Naive thymus-derived CD4-positive, alpha-beta T cell (primary cell): ENCODE measurements at regions not wholly inside any gene's neighbourhood (a gene's known extent, or its start where the extent isn't known, plus 50 kb on each side); places are given as distances from the start of the nearest gene placed in this dataset.

Experiments
- ATAC-seq: fragments of 150-1000 bp; cut with Tn5 transposase; 2 replicates; pipeline ENCODE4 v1.10.0; 2021; ENCODE audit warnings: mild to moderate bottlenecking, moderate library complexity
- CTCF ChIA-PET: fragments of 350-600 bp; sonication (Branson Sonifier 250); formaldehyde crosslinking; loops from one replicate; lab custom pipeline; 2021; ENCODE audit warnings: antibody characterized with exemption; lab: Charles Lee
- POLR2A ChIA-PET: fragments of 350-600 bp; sonication (Branson Sonifier 250); formaldehyde crosslinking; loops from one replicate; lab custom pipeline; 2021; ENCODE audit warnings: antibody characterized with exemption, inconsistent platforms; lab: Charles Lee
- DNase-seq, 9 donors: peaks; one replicate each; pipeline versions ENCODE4 v3.0.0 to v3.0.0-alpha.2; 2020 to 2022; ENCODE audit warnings: mixed read lengths in 1 of 9
- H3K27ac ChIP-seq: one replicate; pipeline ENCODE4 v1.7.0; 2013; ENCODE audit warnings: mild to moderate bottlenecking, low read depth, low read length, moderate library complexity
- H3K27me3 ChIP-seq, 2 donors: one replicate each; pipeline ENCODE4 v1.7.0; 2013; ENCODE audit warnings: low read length in 2 of 2, mild to moderate bottlenecking in 2 of 2, moderate library complexity in 2 of 2; ENCODE audit not compliant: control insufficient read depth in 2 of 2, insufficient read depth in 2 of 2
- H3K36me3 ChIP-seq, 3 experiments: 1 replicate in 2 of 3; 2 replicates in 1 of 3; pipeline ENCODE4 v1.7.0; 2013; ENCODE audit warnings: low read length in 3 of 3, mild to moderate bottlenecking in 3 of 3, moderate library complexity in 1 of 3; ENCODE audit not compliant: insufficient read depth in 3 of 3, control insufficient read depth in 2 of 3
- H3K4me1 ChIP-seq, 2 donors: one replicate each; pipeline ENCODE4 v1.7.0; 2013; ENCODE audit warnings: low read length in 2 of 2, mild to moderate bottlenecking in 2 of 2, moderate library complexity in 1 of 2; ENCODE audit not compliant: control insufficient read depth in 2 of 2, insufficient read depth in 2 of 2
- H3K4me3 ChIP-seq: 2 replicates; pipeline ENCODE4 v1.7.0; 2013; ENCODE audit warnings: mild to moderate bottlenecking, low read length
- H3K9me3 ChIP-seq, 3 experiments: 1 replicate in 2 of 3; 2 replicates in 1 of 3; pipeline ENCODE4 v1.7.0; 2013; ENCODE audit warnings: low read length in 3 of 3; ENCODE audit not compliant: control insufficient read depth in 2 of 3
- H3K27ac Mint-ChIP-seq, 9 donors: one replicate each; pipeline ENCODE4 v1.8.0; 2020 to 2022; ENCODE audit warnings: mixed read lengths in 9 of 9, mild to moderate bottlenecking in 8 of 9, moderate library complexity in 5 of 9, inconsistent platforms in 2 of 9
- H3K27me3 Mint-ChIP-seq, 5 donors: one replicate each; pipeline ENCODE4 v1.8.0; 2021 to 2022; ENCODE audit warnings: mixed read lengths in 5 of 5, mild to moderate bottlenecking in 1 of 5
- H3K36me3 Mint-ChIP-seq, 5 donors: one replicate each; pipeline ENCODE4 v1.8.0; 2020 to 2022; ENCODE audit warnings: mixed read lengths in 5 of 5, mild to moderate bottlenecking in 3 of 5, inconsistent platforms in 1 of 5
- H3K4me1 Mint-ChIP-seq, 7 donors: one replicate each; pipeline ENCODE4 v1.8.0; 2020 to 2022; ENCODE audit warnings: mixed read lengths in 7 of 7, mild to moderate bottlenecking in 3 of 7, inconsistent platforms in 1 of 7
- H3K4me3 Mint-ChIP-seq, 10 donors: one replicate each; pipeline ENCODE4 v1.8.0; 2020 to 2022; ENCODE audit warnings: mild to moderate bottlenecking in 10 of 10, mixed read lengths in 10 of 10, moderate library complexity in 6 of 10, inconsistent platforms in 2 of 10
- H3K9me3 Mint-ChIP-seq, 11 donors: one replicate each; pipeline ENCODE4 v1.8.0; 2020 to 2022; ENCODE audit warnings: mixed read lengths in 11 of 11, mild to moderate bottlenecking in 4 of 11, inconsistent platforms in 1 of 11, moderate library complexity in 1 of 11
- intact Hi-C, 2 donors: fragments of 100-400 bp; cut with micrococcal nuclease; formaldehyde crosslinking; loops; one replicate each; pipeline ENCODE4 v1.15.1; 2023

- Mint-ChIP-seq H3K9me3 (peaks cover 0 to 9% (median 6%) of the 10 kb centered on the region in 11 donors), H3K27me3 (no peaks in the 10 kb centered on the region), H3K36me3 (peaks cover 0 to 7% (median 0%) of the 10 kb centered on the region in 5 donors), H3K27ac (no peak overlapping the region), H3K4me1 (no peaks in the 10 kb centered on the region), H3K4me3 (no peak overlapping the region)
- ChIA-PET CTCF (no interaction called here), POLR2A (no interaction called here)
- Histone ChIP-seq H3K27ac (no peak overlapping the region), H3K27me3 (no peaks in the 10 kb centered on the region), H3K9me3 (no peaks in the 10 kb centered on the region), H3K36me3 (no peaks in the 10 kb centered on the region), H3K4me1 (no peaks in the 10 kb centered on the region), H3K4me3 (no peak overlapping the region)
- ATAC-seq (no peak), DNase-seq (no peak)
- intact Hi-C loops, result no loop called here
Observed at GRCh38 chr7:153002115-153002514, 242.6 kb downstream of the ACTR3B start.

DNA sequence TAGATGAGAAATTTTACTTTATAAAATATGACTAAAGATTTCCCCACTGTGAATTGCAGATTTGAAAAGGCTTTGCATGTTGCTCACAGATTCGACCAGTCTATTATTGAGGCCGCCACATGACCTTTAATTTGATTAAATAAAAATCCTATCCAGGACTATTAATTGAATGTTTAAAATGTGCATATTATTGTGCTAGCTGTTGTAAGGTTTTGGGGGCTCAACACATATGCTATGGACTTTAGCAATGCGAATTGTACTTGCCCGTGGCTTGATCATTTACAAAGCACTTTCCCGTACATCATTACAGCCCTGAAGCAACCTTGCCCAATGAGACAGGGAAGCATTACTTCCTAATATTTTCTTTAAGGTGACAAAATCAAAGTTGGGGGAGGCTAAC, 243.0 kb downstream of the ACTR3B start:
- no peaks in the 10 kb centered on the region for H3K9me3 ChIP-seq
- no peak overlapping the region for H3K4me3 ChIP-seq
- Mint-ChIP-seq H3K27me3 (no peaks in the 10 kb centered on the region), H3K9me3 (peaks cover 0 to 9% (median 6%) of the 10 kb centered on the region in 11 donors), H3K4me1 (no peaks in the 10 kb centered on the region), H3K27ac (no peak overlapping the region), H3K4me3 (no peak overlapping the region), H3K36me3 (peaks cover 0 to 7% (median 0%) of the 10 kb centered on the region in 5 donors)
- intact Hi-C loops, result no loop called here
- H3K27me3 ChIP-seq, result no peaks in the 10 kb centered on the region
- ATAC-seq, result no peak
- no peak overlapping the region for H3K27ac ChIP-seq
- ChIA-PET CTCF (no interaction called here), POLR2A (no interaction called here)
- DNase-seq, result no peak
- H3K4me1 ChIP-seq, result no peaks in the 10 kb centered on the region
- no peaks in the 10 kb centered on the region for H3K36me3 ChIP-seq

DNA sequence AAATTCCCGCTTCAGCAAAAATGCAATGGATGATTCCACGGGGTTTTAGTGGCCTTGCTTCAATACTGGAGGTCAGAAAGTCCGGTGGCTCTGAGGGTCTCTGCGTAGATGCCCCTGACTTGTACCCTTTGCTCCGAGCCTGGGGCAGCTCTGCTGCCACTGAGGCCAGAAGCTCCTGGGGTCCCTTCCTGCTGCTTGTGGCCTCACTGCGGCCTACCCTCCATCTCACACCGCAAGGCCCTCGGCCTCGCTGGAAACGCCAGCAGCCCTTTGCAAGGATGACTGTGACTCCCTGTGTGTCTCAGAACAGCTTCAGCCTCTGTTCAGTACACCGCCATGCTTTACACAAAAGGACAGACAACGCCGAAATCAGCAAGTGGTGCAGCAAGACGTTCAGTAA, 244.8 kb downstream of the ACTR3B start:
- H3K9me3 Mint-ChIP-seq, result peaks cover 0 to 9% (median 6%) of the 10 kb centered on the region in 11 donors
- H3K4me1 Mint-ChIP-seq, result no peaks in the 10 kb centered on the region
- no peaks in the 10 kb centered on the region for H3K27me3 Mint-ChIP-seq
- peaks cover 0 to 7% (median 0%) of the 10 kb centered on the region in 5 donors for H3K36me3 Mint-ChIP-seq
- no peak overlapping the region for H3K4me3 ChIP-seq
- no peak for DNase-seq
- H3K27me3 ChIP-seq, result no peaks in the 10 kb centered on the region
- H3K36me3 ChIP-seq, result no peaks in the 10 kb centered on the region
- no peak overlapping the region for H3K27ac Mint-ChIP-seq
- ChIA-PET POLR2A (no interaction called here), CTCF (no interaction called here)
- H3K4me3 Mint-ChIP-seq, result no peak overlapping the region
- H3K4me1 ChIP-seq, result no peaks in the 10 kb centered on the region
- intact Hi-C loops, result no loop called here
- no peaks in the 10 kb centered on the region for H3K9me3 ChIP-seq
- ATAC-seq, result no peak
- H3K27ac ChIP-seq, result no peak overlapping the region

GRCh38 chr7:153005750-153006435, 246.3 kb downstream of the ACTR3B start:
- H3K4me1 ChIP-seq, result no peaks in the 10 kb centered on the region
- no peaks in the 10 kb centered on the region for H3K36me3 ChIP-seq
- Mint-ChIP-seq H3K4me3 (no peak overlapping the region), H3K27me3 (peaks cover 0 to 5% (median 0%) of the 10 kb centered on the region in 5 donors), H3K36me3 (peaks cover 0 to 2% (median 0%) of the 10 kb centered on the region in 5 donors), H3K9me3 (peaks cover 0 to 9% (median 4%) of the 10 kb centered on the region in 11 donors), H3K4me1 (peaks cover 0 to 5% (median 0%) of the 10 kb centered on the region in 7 donors), H3K27ac (no peak overlapping the region)
- no peak for DNase-seq
- no peak overlapping the region for H3K4me3 ChIP-seq
- H3K27me3 ChIP-seq, result no peaks in the 10 kb centered on the region
- POLR2A ChIA-PET, result no interaction called here
- H3K9me3 ChIP-seq, result no peaks in the 10 kb centered on the region
- CTCF ChIA-PET, result no interaction called here
- no peak overlapping the region for H3K27ac ChIP-seq
- intact Hi-C loops, result no loop called here
- no peak for ATAC-seq

DNA sequence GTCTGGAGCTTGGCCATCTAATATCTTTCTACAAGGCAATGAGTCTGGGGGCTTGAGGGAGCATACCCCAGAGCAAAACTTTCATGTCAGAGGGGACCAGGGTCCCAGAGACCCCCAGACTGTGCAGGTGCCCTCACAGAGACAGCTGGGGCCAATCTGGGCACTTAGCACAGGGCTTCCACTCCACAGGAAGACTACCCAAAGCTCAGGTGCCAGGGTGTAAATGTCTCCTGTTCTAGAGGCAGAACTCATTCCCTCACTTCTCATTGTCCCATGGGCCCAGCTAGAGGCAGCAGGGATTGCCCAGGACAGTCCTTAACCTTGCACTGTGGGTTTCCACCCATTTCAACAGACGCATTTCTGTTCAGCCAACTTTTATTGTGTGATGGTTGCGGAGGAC, 246.9 kb downstream of the ACTR3B start:
- intact Hi-C loops, result no loop called here

DNA sequence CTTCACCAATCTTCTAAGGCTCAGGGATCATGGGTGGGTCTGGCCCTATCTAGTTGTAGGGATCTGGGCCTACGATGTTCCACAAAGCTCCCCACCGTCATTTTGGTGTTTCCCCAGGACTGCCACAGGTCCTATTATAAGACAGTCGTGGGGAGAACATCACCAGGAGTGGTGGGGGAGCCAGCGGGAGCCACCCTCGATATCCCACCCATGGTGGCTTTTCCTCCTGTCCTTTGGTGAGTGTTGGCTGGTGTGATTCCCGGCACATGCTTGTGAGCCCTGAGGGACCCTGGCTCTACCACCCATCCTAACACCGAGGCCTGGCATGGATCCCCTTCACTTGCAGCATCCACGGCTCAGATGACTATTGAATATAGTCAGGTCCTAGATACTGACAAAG, 247.4 kb downstream of the ACTR3B start:
- intact Hi-C loops, result no loop called here
- ChIA-PET POLR2A (no interaction called here), CTCF (no interaction called here)
- Histone ChIP-seq H3K27me3 (no peaks in the 10 kb centered on the region), H3K36me3 (no peaks in the 10 kb centered on the region), H3K9me3 (no peaks in the 10 kb centered on the region), H3K4me3 (no peak overlapping the region), H3K27ac (no peak overlapping the region), H3K4me1 (no peaks in the 10 kb centered on the region)
- Mint-ChIP-seq H3K4me3 (no peak overlapping the region), H3K27me3 (peaks cover 0 to 8% (median 0%) of the 10 kb centered on the region in 5 donors), H3K36me3 (peaks cover 0 to 6% (median 0%) of the 10 kb centered on the region in 5 donors), H3K4me1 (peaks cover 0 to 7% (median 0%) of the 10 kb centered on the region in 7 donors), H3K9me3 (peaks cover 0 to 5% (median 0%) of the 10 kb centered on the region in 11 donors), H3K27ac (no peak overlapping the region)
- DNase-seq, result no peak
- ATAC-seq, result no peak

More for the DNA sequence above, 246.9 kb downstream of the ACTR3B start:
- peaks cover 0 to 7% (median 0%) of the 10 kb centered on the region in 7 donors for H3K4me1 Mint-ChIP-seq
- ATAC-seq (no peak), DNase-seq (no peak)
- no peaks in the 10 kb centered on the region for H3K4me1 ChIP-seq
- H3K9me3 Mint-ChIP-seq, result peaks cover 0 to 5% (median 2%) of the 10 kb centered on the region in 11 donors
- ChIA-PET CTCF (no interaction called here), POLR2A (no interaction called here)
- no peak overlapping the region for H3K27ac Mint-ChIP-seq
- H3K27me3 ChIP-seq, result no peaks in the 10 kb centered on the region
- no peak overlapping the region for H3K4me3 Mint-ChIP-seq
- H3K27me3 Mint-ChIP-seq, result peaks cover 0 to 8% (median 0%) of the 10 kb centered on the region in 5 donors
- H3K27ac ChIP-seq, result no peak overlapping the region
- H3K36me3 Mint-ChIP-seq, result peaks cover 0 to 6% (median 0%) of the 10 kb centered on the region in 5 donors
- no peak overlapping the region for H3K4me3 ChIP-seq
- H3K36me3 ChIP-seq, result no peaks in the 10 kb centered on the region
- H3K9me3 ChIP-seq, result no peaks in the 10 kb centered on the region

- no peaks in the 10 kb centered on the region for H3K27me3 ChIP-seq
- peaks cover 0 to 6% (median 0%) of the 10 kb centered on the region in 5 donors for H3K36me3 Mint-ChIP-seq
- H3K27ac Mint-ChIP-seq, result no peak overlapping the region
- DNase-seq (no peak), ATAC-seq (no peak)
- POLR2A ChIA-PET, result no interaction called here
- H3K4me1 ChIP-seq, result no peaks in the 10 kb centered on the region
- H3K9me3 Mint-ChIP-seq, result peaks cover 0 to 5% (median 0%) of the 10 kb centered on the region in 11 donors
- H3K36me3 ChIP-seq, result no peaks in the 10 kb centered on the region
- intact Hi-C loops, result no loop called here
- CTCF ChIA-PET, result no interaction called here
- no peaks in the 10 kb centered on the region for H3K9me3 ChIP-seq
- H3K27me3 Mint-ChIP-seq, result peaks cover 0 to 8% (median 0%) of the 10 kb centered on the region in 5 donors
- no peak overlapping the region for H3K27ac ChIP-seq
- no peak overlapping the region for H3K4me3 Mint-ChIP-seq
- H3K4me1 Mint-ChIP-seq, result peaks cover 0 to 7% (median 0%) of the 10 kb centered on the region in 7 donors
- no peak overlapping the region for H3K4me3 ChIP-seq
Observed at GRCh38 chr7:153010416-153010815, 250.9 kb downstream of the ACTR3B start.
